ENCODE measurements at regions not wholly inside any gene's neighbourhood (a gene's known extent, or its start where the extent isn't known, plus 50 kb on each side); places are given as distances from the start of the nearest gene placed in this dataset.

DNA sequence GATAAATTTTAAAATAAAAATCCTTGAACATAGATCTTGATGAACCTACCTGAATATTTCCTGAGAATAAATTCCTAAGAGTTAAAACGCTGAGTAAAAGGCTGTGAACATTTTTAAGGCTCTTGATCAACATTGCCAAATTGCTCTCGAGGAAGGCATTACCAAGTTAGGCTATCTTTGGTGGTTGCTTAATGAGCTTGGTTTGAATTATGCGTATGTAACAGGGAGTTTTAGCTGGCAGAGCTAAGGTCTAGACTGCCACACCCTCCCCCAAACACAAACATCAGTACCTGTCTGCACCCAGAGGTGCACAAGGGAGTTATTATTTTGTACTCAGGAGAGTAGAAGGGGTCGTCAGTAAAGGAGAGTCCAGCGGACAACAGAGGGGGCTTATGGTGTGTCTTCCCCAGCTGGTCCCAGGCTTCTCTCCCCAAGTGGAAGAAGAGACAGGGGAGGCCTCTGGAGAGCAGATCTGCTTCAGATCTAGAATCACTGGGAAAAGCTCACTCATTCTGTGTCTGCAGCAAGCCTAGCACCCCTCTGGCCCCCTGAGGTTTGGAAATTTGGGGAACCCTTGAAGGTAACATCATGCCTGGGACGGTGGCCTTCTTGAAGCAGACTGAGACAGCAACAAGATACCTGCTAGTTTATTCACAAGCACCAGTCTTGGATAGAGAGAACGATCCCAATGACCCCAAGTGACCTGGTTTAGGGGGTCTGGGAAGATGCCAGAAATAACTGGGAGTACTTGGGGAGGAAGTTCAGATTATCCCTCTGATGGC, 197.2 kb upstream of the ID2 start:
- no peaks in the 10 kb centered on the region for H3K36me3 ChIP-seq
- H3K27ac ChIP-seq: no peak overlapping the region
- intact Hi-C loops (cut with DNase I): no loop called here
- no peaks in the 10 kb centered on the region for H3K9me3 ChIP-seq
- 85 to 86% methylated on average over 7 of the region's 7 CpGs for WGBS, 2 donors
- ATAC-seq (no peak), DNase-seq (peak in 1 of 6 donors; percentile 11), FAIRE-seq (no peak)
- no peak overlapping the region for H3K4me3 ChIP-seq
- H3K27me3 ChIP-seq: peaks cover 0 to 3% (median 0%) of the 10 kb centered on the region in 4 donors
- TF ChIP-seq, protein P1, sequence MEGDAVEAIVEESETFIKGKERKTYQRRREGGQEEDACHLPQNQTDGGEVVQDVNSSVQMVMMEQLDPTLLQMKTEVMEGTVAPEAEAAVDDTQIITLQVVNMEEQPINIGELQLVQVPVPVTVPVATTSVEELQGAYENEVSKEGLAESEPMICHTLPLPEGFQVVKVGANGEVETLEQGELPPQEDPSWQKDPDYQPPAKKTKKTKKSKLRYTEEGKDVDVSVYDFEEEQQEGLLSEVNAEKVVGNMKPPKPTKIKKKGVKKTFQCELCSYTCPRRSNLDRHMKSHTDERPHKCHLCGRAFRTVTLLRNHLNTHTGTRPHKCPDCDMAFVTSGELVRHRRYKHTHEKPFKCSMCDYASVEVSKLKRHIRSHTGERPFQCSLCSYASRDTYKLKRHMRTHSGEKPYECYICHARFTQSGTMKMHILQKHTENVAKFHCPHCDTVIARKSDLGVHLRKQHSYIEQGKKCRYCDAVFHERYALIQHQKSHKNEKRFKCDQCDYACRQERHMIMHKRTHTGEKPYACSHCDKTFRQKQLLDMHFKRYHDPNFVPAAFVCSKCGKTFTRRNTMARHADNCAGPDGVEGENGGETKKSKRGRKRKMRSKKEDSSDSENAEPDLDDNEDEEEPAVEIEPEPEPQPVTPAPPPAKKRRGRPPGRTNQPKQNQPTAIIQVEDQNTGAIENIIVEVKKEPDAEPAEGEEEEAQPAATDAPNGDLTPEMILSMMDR (IDR thresholded peaks at IDR 0.05): no peak
- H3K4me1 ChIP-seq: peaks cover 0 to 3% (median 0%) of the 10 kb centered on the region in 3 donors

DNA sequence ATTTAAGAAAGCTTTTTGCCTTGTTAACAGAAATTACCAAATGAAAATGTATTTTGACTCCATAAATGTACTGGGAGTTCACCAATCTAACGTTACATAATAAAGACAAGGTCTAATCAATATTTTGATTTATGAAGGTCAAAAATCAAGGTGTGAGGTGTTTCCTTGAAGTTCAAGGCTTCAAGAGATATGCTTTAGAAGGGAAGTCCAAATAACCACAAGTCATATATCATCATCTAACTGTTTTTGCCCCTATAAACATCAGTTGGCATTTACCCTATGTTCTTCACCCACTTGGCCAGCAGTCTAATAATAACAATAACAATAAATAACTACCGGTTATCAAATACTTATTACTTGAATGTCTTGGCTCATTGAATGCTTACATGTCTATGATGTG, 196.1 kb upstream of the ID2 start:
- intact Hi-C loops (cut with DNase I): no loop called here

DNA sequence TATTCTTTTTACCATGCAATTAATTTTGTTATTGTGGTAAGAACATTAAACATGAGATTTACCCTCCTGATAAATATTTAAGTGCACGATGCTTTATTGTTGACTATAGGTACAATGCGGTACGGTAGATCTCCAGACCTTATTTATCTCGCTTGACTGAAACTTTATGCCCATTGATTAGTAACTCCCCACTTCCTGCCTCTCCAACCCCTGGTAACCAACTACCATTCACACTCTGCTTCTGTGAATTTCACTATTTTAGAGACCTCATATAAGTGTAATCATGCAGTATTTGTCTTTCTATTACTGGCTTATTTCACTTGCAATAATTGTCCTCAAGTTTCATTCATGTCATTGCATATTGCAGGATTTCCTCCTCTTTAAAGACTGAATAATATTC, 195.7 kb upstream of the ID2 start:
- Histone ChIP-seq H3K4me3 (no peak overlapping the region), H3K36me3 (no peaks in the 10 kb centered on the region), H3K27ac (no peak overlapping the region), H3K27me3 (no peaks in the 10 kb centered on the region), H3K9me3 (no peaks in the 10 kb centered on the region), H3K4me1 (peaks cover 6 to 10% (median 6%) of the 10 kb centered on the region in 3 donors)
- ATAC-seq (no peak), FAIRE-seq (no peak), DNase-seq (no peak)
- WGBS, 2 donors: 90 to 93% methylated on average over 4 of the region's 4 CpGs
- intact Hi-C loops (cut with DNase I): no loop called here
- TF ChIP-seq, protein P1 (IDR thresholded peaks at IDR 0.05): no peak

More for the DNA sequence above, 196.1 kb upstream of the ID2 start:
- FAIRE-seq (no peak), DNase-seq (no peak), ATAC-seq (no peak)
- 32 to 46% methylated on average over 2 of the region's 2 CpGs for WGBS, 2 donors
- H3K9me3 ChIP-seq: no peaks in the 10 kb centered on the region
- TF ChIP-seq, protein P1 (IDR thresholded peaks at IDR 0.05): no peak
- no peaks in the 10 kb centered on the region for H3K36me3 ChIP-seq
- H3K27ac ChIP-seq: no peak overlapping the region
- no peak overlapping the region for H3K4me3 ChIP-seq
- peaks cover 2 to 6% (median 2%) of the 10 kb centered on the region in 3 donors for H3K4me1 ChIP-seq
- H3K27me3 ChIP-seq: no peaks in the 10 kb centered on the region

DNA sequence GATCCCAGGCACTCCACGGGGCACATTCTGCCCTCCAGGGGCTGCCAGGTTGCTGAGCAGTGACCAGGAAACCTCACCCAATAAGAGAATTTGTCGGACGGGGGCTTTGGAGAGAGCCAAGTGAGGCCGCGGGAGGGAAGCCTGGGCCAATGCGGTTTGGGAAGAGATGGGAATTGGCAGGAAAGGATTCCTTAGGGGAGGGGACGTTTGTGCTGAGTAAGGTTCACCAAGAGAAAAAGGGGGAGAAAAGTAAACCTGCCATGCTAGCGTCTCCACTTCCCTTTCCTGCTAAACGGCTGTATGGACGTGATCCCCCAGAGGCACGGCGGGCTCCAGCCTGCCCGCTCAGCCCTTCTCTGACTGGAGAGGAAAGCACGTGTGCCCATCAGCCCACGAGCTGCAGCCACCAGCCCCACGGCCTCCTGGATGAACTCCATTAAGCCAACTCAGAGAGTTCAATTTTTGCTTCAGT, 194.4 kb upstream of the ID2 start:
- Histone ChIP-seq H3K9me3 (no peaks in the 10 kb centered on the region), H3K27ac (peak overlapping the region; percentile 23 to 77 (median 49)), H3K27me3 (no peaks in the 10 kb centered on the region), H3K4me3 (peak overlapping the region in 1 of 4 donors; percentile 17), H3K36me3 (no peaks in the 10 kb centered on the region), H3K4me1 (peaks cover 20 to 23% (median 20%) of the 10 kb centered on the region in 3 donors)
- TF ChIP-seq, protein P1 (IDR thresholded peaks at IDR 0.05): no peak
- DNase-seq (peak in 1 of 6 donors; percentile 54), FAIRE-seq (no peak), ATAC-seq (peak; percentile 24 to 37 (median 30))
- intact Hi-C loops (cut with DNase I): no loop called here
- 45 to 51% methylated on average over 16 of the region's 16 CpGs for WGBS, 2 donors
